ENCODE measurements at regions not wholly inside any gene's neighbourhood (a gene's known extent, or its start where the extent isn't known, plus 50 kb on each side); places are given as distances from the start of the nearest gene placed in this dataset.
"Not testable (repeated sequence)": the region's sequence is repeated elsewhere in the genome, so short reads cannot be mapped to it uniquely, and the experiment has no call there.

GRCh38 chr12:128091951-128092382, 175.0 kb upstream of the TMEM132C start:
- Histone ChIP-seq H3K9ac (ENCODE audit: low read depth in 1 of 2, low read length in 2 of 2) (no peak overlapping the region), H3K4me1 (ENCODE audit: control insufficient read depth in 2 of 2, insufficient read depth in 2 of 2, low read length in 2 of 2) (no peaks in the 10 kb centered on the region), H3K9me3 (ENCODE audit: control insufficient read depth in 2 of 2, low read length in 2 of 2) (no peaks in the 10 kb centered on the region), H3K27ac (ENCODE audit: low read depth in 2 of 2, low read length in 2 of 2) (no peak overlapping the region), H3K36me3 (ENCODE audit: control insufficient read depth in 2 of 2, insufficient read depth in 2 of 2, low read length in 2 of 2) (no peaks in the 10 kb centered on the region), H3K4me3 (ENCODE audit: low read length in 2 of 2) (no peak overlapping the region), H3K27me3 (ENCODE audit: control insufficient read depth in 2 of 2, insufficient read depth in 2 of 2, low read length in 2 of 2) (no peaks in the 10 kb centered on the region)

- H3K9ac ChIP-seq (ENCODE audit: low read depth in 1 of 2, low read length in 2 of 2) = no peak overlapping the region
These were observed 168.2 kb upstream of the TMEM132C start for GRCh38 chr12:128098730-128099129.

GRCh38 chr12:128103152-128103551, 163.8 kb upstream of the TMEM132C start:
- H3K27me3 ChIP-seq (ENCODE audit: control insufficient read depth in 2 of 2, insufficient read depth in 2 of 2, low read length in 2 of 2) = peaks cover 0 to 1% of the 10 kb centered on the region in 2 donors
- H3K27ac ChIP-seq (ENCODE audit: low read depth in 2 of 2, low read length in 2 of 2) = no peak overlapping the region

More at GRCh38 chr12:128098730-128099129, 168.2 kb upstream of the TMEM132C start:
- Histone ChIP-seq H3K27me3 (ENCODE audit: control insufficient read depth in 2 of 2, insufficient read depth in 2 of 2, low read length in 2 of 2) (no peaks in the 10 kb centered on the region), H3K36me3 (ENCODE audit: control insufficient read depth in 2 of 2, insufficient read depth in 2 of 2, low read length in 2 of 2) (no peaks in the 10 kb centered on the region), H3K4me1 (ENCODE audit: control insufficient read depth in 2 of 2, insufficient read depth in 2 of 2, low read length in 2 of 2) (no peaks in the 10 kb centered on the region), H3K27ac (ENCODE audit: low read depth in 2 of 2, low read length in 2 of 2) (no peak overlapping the region), H3K4me3 (ENCODE audit: low read length in 2 of 2) (no peak overlapping the region), H3K9me3 (ENCODE audit: control insufficient read depth in 2 of 2, low read length in 2 of 2) (no peaks in the 10 kb centered on the region)

GRCh38 chr12:128109236-128109635, 157.7 kb upstream of the TMEM132C start:
- peaks cover 0 to 1% of the 10 kb centered on the region in 2 donors for H3K27me3 ChIP-seq (ENCODE audit: control insufficient read depth in 2 of 2, insufficient read depth in 2 of 2, low read length in 2 of 2)
- no peaks in the 10 kb centered on the region for H3K36me3 ChIP-seq (ENCODE audit: control insufficient read depth in 2 of 2, insufficient read depth in 2 of 2, low read length in 2 of 2)
- H3K27ac ChIP-seq (ENCODE audit: low read depth in 2 of 2, low read length in 2 of 2) = no peak overlapping the region
- H3K9ac ChIP-seq (ENCODE audit: low read depth in 1 of 2, low read length in 2 of 2) = no peak overlapping the region
- H3K4me1 ChIP-seq (ENCODE audit: control insufficient read depth in 2 of 2, insufficient read depth in 2 of 2, low read length in 2 of 2) = no peaks in the 10 kb centered on the region
- H3K9me3 ChIP-seq (ENCODE audit: control insufficient read depth in 2 of 2, low read length in 2 of 2) = no peaks in the 10 kb centered on the region
- H3K4me3 ChIP-seq (ENCODE audit: low read length in 2 of 2) = no peak overlapping the region

More at GRCh38 chr12:128103152-128103551, 163.8 kb upstream of the TMEM132C start:
- Histone ChIP-seq H3K9me3 (ENCODE audit: control insufficient read depth in 2 of 2, low read length in 2 of 2) (no peaks in the 10 kb centered on the region), H3K4me1 (ENCODE audit: control insufficient read depth in 2 of 2, insufficient read depth in 2 of 2, low read length in 2 of 2) (no peaks in the 10 kb centered on the region), H3K9ac (ENCODE audit: low read depth in 1 of 2, low read length in 2 of 2) (no peak overlapping the region), H3K4me3 (ENCODE audit: low read length in 2 of 2) (no peak overlapping the region), H3K36me3 (ENCODE audit: control insufficient read depth in 2 of 2, insufficient read depth in 2 of 2, low read length in 2 of 2) (no peaks in the 10 kb centered on the region)

GRCh38 chr12:128109636-128110035, 157.3 kb upstream of the TMEM132C start:
- H3K36me3 ChIP-seq (ENCODE audit: control insufficient read depth in 2 of 2, insufficient read depth in 2 of 2, low read length in 2 of 2) = no peaks in the 10 kb centered on the region
- H3K27me3 ChIP-seq (ENCODE audit: control insufficient read depth in 2 of 2, insufficient read depth in 2 of 2, low read length in 2 of 2) = peaks cover 0 to 1% of the 10 kb centered on the region in 2 donors
- H3K4me3 ChIP-seq (ENCODE audit: low read length in 2 of 2) = no peak overlapping the region
- no peaks in the 10 kb centered on the region for H3K4me1 ChIP-seq (ENCODE audit: control insufficient read depth in 2 of 2, insufficient read depth in 2 of 2, low read length in 2 of 2)
- no peak overlapping the region for H3K27ac ChIP-seq (ENCODE audit: low read depth in 2 of 2, low read length in 2 of 2)
- no peak overlapping the region for H3K9ac ChIP-seq (ENCODE audit: low read depth in 1 of 2, low read length in 2 of 2)
- H3K9me3 ChIP-seq (ENCODE audit: control insufficient read depth in 2 of 2, low read length in 2 of 2) = no peaks in the 10 kb centered on the region

- Histone ChIP-seq H3K4me1 (ENCODE audit: control insufficient read depth in 2 of 2, insufficient read depth in 2 of 2, low read length in 2 of 2) (no peaks in the 10 kb centered on the region), H3K36me3 (ENCODE audit: control insufficient read depth in 2 of 2, insufficient read depth in 2 of 2, low read length in 2 of 2) (no peaks in the 10 kb centered on the region), H3K9ac (ENCODE audit: low read depth in 1 of 2, low read length in 2 of 2) (no peak overlapping the region), H3K27ac (ENCODE audit: low read depth in 2 of 2, low read length in 2 of 2) (no peak overlapping the region), H3K27me3 (ENCODE audit: control insufficient read depth in 2 of 2, insufficient read depth in 2 of 2, low read length in 2 of 2) (peaks cover 0 to 1% of the 10 kb centered on the region in 2 donors), H3K9me3 (ENCODE audit: control insufficient read depth in 2 of 2, low read length in 2 of 2) (no peaks in the 10 kb centered on the region), H3K4me3 (ENCODE audit: low read length in 2 of 2) (no peak overlapping the region)
These were observed 155.6 kb upstream of the TMEM132C start for GRCh38 chr12:128111333-128111732.

- Histone ChIP-seq H3K9me3 (ENCODE audit: control insufficient read depth in 2 of 2, low read length in 2 of 2) (no peaks in the 10 kb centered on the region), H3K27ac (ENCODE audit: low read depth in 2 of 2, low read length in 2 of 2) (no peak overlapping the region), H3K9ac (ENCODE audit: low read depth in 1 of 2, low read length in 2 of 2) (no peak overlapping the region), H3K4me3 (ENCODE audit: low read length in 2 of 2) (no peak overlapping the region), H3K4me1 (ENCODE audit: control insufficient read depth in 2 of 2, insufficient read depth in 2 of 2, low read length in 2 of 2) (no peaks in the 10 kb centered on the region), H3K27me3 (ENCODE audit: control insufficient read depth in 2 of 2, insufficient read depth in 2 of 2, low read length in 2 of 2) (peaks cover 0 to 1% of the 10 kb centered on the region in 2 donors), H3K36me3 (ENCODE audit: control insufficient read depth in 2 of 2, insufficient read depth in 2 of 2, low read length in 2 of 2) (no peaks in the 10 kb centered on the region)
These were observed 155.0 kb upstream of the TMEM132C start for GRCh38 chr12:128111951-128112350.

- H3K9ac ChIP-seq (ENCODE audit: low read depth in 1 of 2, low read length in 2 of 2); H3K27me3 ChIP-seq (ENCODE audit: control insufficient read depth in 2 of 2, insufficient read depth in 2 of 2, low read length in 2 of 2); H3K9me3 ChIP-seq (ENCODE audit: control insufficient read depth in 2 of 2, low read length in 2 of 2); H3K4me3 ChIP-seq (ENCODE audit: low read length in 2 of 2); H3K36me3 ChIP-seq (ENCODE audit: control insufficient read depth in 2 of 2, insufficient read depth in 2 of 2, low read length in 2 of 2); H3K27ac ChIP-seq (ENCODE audit: low read depth in 2 of 2, low read length in 2 of 2); H3K4me1 ChIP-seq (ENCODE audit: control insufficient read depth in 2 of 2, insufficient read depth in 2 of 2, low read length in 2 of 2): not testable (repeated sequence)
These were observed 153.7 kb upstream of the TMEM132C start for GRCh38 chr12:128113250-128113649.

GRCh38 chr12:128114485-128114884, 152.5 kb upstream of the TMEM132C start:
- H3K36me3 ChIP-seq (ENCODE audit: control insufficient read depth in 2 of 2, insufficient read depth in 2 of 2, low read length in 2 of 2) = no peaks in the 10 kb centered on the region
- H3K4me1 ChIP-seq (ENCODE audit: control insufficient read depth in 2 of 2, insufficient read depth in 2 of 2, low read length in 2 of 2) = no peaks in the 10 kb centered on the region
- no peaks in the 10 kb centered on the region for H3K27me3 ChIP-seq (ENCODE audit: control insufficient read depth in 2 of 2, insufficient read depth in 2 of 2, low read length in 2 of 2)
- H3K9ac ChIP-seq (ENCODE audit: low read depth in 1 of 2, low read length in 2 of 2) = no peak overlapping the region
- H3K9me3 ChIP-seq (ENCODE audit: control insufficient read depth in 2 of 2, low read length in 2 of 2) = no peaks in the 10 kb centered on the region
- no peak overlapping the region for H3K4me3 ChIP-seq (ENCODE audit: low read length in 2 of 2)
- no peak overlapping the region for H3K27ac ChIP-seq (ENCODE audit: low read depth in 2 of 2, low read length in 2 of 2)

GRCh38 chr12:128116537-128116936, 150.4 kb upstream of the TMEM132C start:
- Histone ChIP-seq H3K36me3 (ENCODE audit: control insufficient read depth in 2 of 2, insufficient read depth in 2 of 2, low read length in 2 of 2) (no peaks in the 10 kb centered on the region), H3K27me3 (ENCODE audit: control insufficient read depth in 2 of 2, insufficient read depth in 2 of 2, low read length in 2 of 2) (no peaks in the 10 kb centered on the region), H3K27ac (ENCODE audit: low read depth in 2 of 2, low read length in 2 of 2) (no peak overlapping the region), H3K9ac (ENCODE audit: low read depth in 1 of 2, low read length in 2 of 2) (no peak overlapping the region), H3K4me3 (ENCODE audit: low read length in 2 of 2) (no peak overlapping the region), H3K4me1 (ENCODE audit: control insufficient read depth in 2 of 2, insufficient read depth in 2 of 2, low read length in 2 of 2) (no peaks in the 10 kb centered on the region), H3K9me3 (ENCODE audit: control insufficient read depth in 2 of 2, low read length in 2 of 2) (no peaks in the 10 kb centered on the region)

- no peaks in the 10 kb centered on the region for H3K9me3 ChIP-seq (ENCODE audit: control insufficient read depth in 2 of 2, low read length in 2 of 2)
- H3K4me3 ChIP-seq (ENCODE audit: low read length in 2 of 2) = no peak overlapping the region
- H3K27ac ChIP-seq (ENCODE audit: low read depth in 2 of 2, low read length in 2 of 2) = no peak overlapping the region
- no peaks in the 10 kb centered on the region for H3K4me1 ChIP-seq (ENCODE audit: control insufficient read depth in 2 of 2, insufficient read depth in 2 of 2, low read length in 2 of 2)
- no peak overlapping the region for H3K9ac ChIP-seq (ENCODE audit: low read depth in 1 of 2, low read length in 2 of 2)
- no peaks in the 10 kb centered on the region for H3K27me3 ChIP-seq (ENCODE audit: control insufficient read depth in 2 of 2, insufficient read depth in 2 of 2, low read length in 2 of 2)
- no peaks in the 10 kb centered on the region for H3K36me3 ChIP-seq (ENCODE audit: control insufficient read depth in 2 of 2, insufficient read depth in 2 of 2, low read length in 2 of 2)
These were observed 146.9 kb upstream of the TMEM132C start for GRCh38 chr12:128120035-128120434.
